Activated T-cell treated with anti-CD3 and anti-CD28 coated beads, Interleukin-2, amount 50 U/mL, for 72 hours (primary cell): ENCODE measurements at regions not wholly inside any gene's neighbourhood (a gene's known extent, or its start where the extent isn't known, plus 50 kb on each side); places are given as distances from the start of the nearest gene placed in this dataset.

ENCODE experiments used
- ATAC-seq, 2 donors: fragments of 150-1000 bp; cut with Tn5 transposase; replicated peaks in 1 of 2; 2 replicates each; pipeline ENCODE4 v1.10.0; 2021; ENCODE audit warnings: moderate library complexity in 2 of 2, mild to moderate bottlenecking in 1 of 2
- DNase-seq, 2 donors: peaks; one replicate each; pipeline ENCODE4 v3.0.0; 2021 to 2022; ENCODE audit warnings: mixed read lengths in 1 of 2
- H3K27ac Mint-ChIP-seq: one replicate; pipeline ENCODE4 v1.8.0; 2022; ENCODE audit warnings: mild to moderate bottlenecking, moderate library complexity, mixed read lengths
- H3K27me3 Mint-ChIP-seq: one replicate; pipeline ENCODE4 v1.8.0; 2022; ENCODE audit warnings: low read depth, mixed read lengths
- H3K36me3 Mint-ChIP-seq, 2 donors: one replicate each; pipeline ENCODE4 v1.8.0; 2022; ENCODE audit warnings: mixed read lengths in 2 of 2, mild to moderate bottlenecking in 1 of 2; ENCODE audit not compliant: insufficient read depth in 2 of 2
- H3K4me1 Mint-ChIP-seq: one replicate; pipeline ENCODE4 v1.8.0; 2022; ENCODE audit warnings: low read depth, mixed read lengths
- H3K4me3 Mint-ChIP-seq, 2 donors: one replicate each; pipeline ENCODE4 v1.8.0; 2022; ENCODE audit warnings: mild to moderate bottlenecking in 2 of 2, mixed read lengths in 2 of 2, moderate library complexity in 2 of 2
- H3K9me3 Mint-ChIP-seq, 2 donors: one replicate each; pipeline ENCODE4 v1.8.0; 2022; ENCODE audit warnings: mixed read lengths in 2 of 2

DNA sequence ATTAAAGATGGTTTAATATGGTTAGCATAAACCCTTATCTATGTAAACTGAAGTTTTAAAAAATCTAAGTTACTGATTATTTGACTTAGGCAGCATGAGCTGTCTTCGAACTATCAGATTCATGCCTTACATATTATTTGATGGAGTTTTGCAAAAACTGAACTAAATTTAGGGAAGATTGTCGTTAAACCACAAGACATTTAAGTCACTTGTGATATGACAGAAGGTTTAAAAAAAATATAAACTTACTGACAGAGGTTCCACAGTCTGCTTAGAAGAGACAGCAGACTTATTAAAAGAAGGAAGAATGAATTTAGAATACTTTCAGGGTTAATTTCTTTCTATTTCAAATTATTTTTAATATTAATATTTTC is 110.9 kb upstream of the FRY start:
- H3K9me3 Mint-ChIP-seq: no peaks in the 10 kb centered on the region
- H3K4me1 Mint-ChIP-seq: no peaks in the 10 kb centered on the region
- H3K27me3 Mint-ChIP-seq: no peaks in the 10 kb centered on the region
- peak overlapping the region; percentile 2 for H3K27ac Mint-ChIP-seq
- ATAC-seq: no peak
- no peaks in the 10 kb centered on the region for H3K36me3 Mint-ChIP-seq
- peak overlapping the region in 1 of 2 donors; percentile 40 for H3K4me3 Mint-ChIP-seq
- DNase-seq: no peak

DNA sequence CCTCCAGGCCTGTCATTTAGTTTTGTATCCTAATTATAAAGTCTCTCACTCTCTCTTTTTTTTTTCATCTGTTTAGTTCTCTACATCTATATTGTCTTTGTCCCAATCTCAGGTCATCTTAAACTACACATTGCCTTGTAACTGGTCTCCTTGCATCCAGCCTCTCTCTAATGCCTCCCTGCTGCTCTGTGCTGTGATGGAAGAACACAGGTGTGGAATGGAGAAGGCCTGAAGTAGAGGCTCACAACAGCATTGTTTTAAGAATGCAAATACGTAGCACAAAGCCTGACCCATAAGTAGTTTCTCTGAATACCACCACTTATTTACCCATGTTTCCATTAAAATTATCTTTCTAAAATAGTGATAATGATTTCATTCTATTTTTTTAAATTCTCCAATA is 108.8 kb upstream of the FRY start:
- Mint-ChIP-seq H3K9me3 (no peaks in the 10 kb centered on the region), H3K4me3 (no peak overlapping the region), H3K36me3 (no peaks in the 10 kb centered on the region), H3K27ac (no peak overlapping the region), H3K4me1 (no peaks in the 10 kb centered on the region), H3K27me3 (no peaks in the 10 kb centered on the region)
- ATAC-seq (no peak), DNase-seq (no peak)

DNA sequence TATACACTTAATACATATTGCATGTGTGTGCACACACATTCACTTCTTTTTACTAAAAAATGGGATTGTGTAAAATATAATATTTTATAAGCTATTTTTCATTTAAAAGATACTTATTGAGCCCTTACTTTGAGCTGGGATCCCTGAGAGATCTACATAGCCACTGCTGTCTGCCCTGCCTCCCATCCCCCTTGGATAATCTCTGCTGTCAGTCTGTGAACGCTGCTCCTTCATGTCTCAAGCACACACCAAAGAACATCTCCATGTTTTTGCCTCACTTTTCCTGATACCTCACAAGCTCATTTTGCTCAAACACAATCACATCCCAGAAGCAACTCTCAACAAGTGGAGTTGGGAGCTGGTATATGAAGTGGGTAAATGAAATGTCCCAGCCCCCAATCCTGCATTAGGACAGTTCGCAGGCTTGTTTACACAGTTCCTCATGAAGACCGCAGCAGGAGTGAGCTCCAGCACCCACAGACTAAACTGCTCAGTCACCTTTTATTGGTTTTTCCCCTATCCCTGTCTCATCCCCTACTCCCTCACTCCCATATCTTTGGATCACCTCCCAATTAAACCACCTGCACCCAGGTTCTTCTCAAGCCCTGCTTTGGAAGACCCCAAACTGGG is 108.3 kb upstream of the FRY start:
- Mint-ChIP-seq H3K4me1 (no peaks in the 10 kb centered on the region), H3K27me3 (no peaks in the 10 kb centered on the region), H3K27ac (no peak overlapping the region), H3K4me3 (no peak overlapping the region), H3K36me3 (no peaks in the 10 kb centered on the region), H3K9me3 (no peaks in the 10 kb centered on the region)
- no peak for DNase-seq
- no peak for ATAC-seq

DNA sequence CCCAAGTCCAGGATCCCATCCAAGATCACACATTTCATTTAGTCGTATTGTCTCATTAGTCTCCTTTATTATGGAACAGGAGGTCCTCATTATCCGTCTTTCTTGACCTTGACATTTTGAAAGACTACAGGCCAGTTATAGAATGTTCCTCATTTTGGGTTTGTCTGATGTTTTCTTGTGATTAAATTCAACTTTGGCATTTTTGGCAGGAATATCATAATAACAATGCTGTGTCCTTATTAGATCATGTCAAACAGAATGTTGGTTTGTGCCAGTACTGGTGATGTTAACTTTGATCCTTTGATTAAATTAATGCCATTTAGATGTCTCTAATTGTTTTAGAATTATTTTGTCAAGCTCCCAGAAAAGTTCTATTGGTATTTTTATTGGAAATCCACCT is 106.5 kb upstream of the FRY start:
- Mint-ChIP-seq H3K27me3 (no peaks in the 10 kb centered on the region), H3K36me3 (no peaks in the 10 kb centered on the region), H3K27ac (no peak overlapping the region)

DNA sequence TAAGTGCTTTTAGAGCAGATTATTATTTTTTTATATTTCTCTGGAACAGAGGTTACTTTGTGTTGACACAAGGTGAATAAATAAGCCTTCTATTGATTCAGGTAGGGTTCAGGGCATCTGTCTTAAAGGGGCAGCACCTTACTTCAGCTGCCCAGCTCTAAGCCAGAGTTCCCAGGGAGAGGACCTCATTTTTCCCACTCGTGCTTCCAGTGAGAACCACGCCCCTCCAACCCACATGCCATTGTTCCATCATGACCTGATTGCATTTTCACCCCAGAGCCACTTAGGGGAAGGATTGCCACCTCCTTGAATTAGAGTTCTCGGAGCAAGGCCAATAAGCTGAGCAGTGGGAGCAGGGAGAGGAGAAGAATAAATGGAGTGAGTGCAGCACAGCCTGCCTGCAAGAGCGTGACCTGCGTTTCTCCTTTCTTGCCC is 104.3 kb upstream of the FRY start:
- Mint-ChIP-seq H3K27ac (no peak overlapping the region), H3K27me3 (no peaks in the 10 kb centered on the region), H3K36me3 (no peaks in the 10 kb centered on the region), H3K4me1 (no peaks in the 10 kb centered on the region), H3K9me3 (no peaks in the 10 kb centered on the region), H3K4me3 (no peak overlapping the region)
- ATAC-seq (no peak), DNase-seq (no peak)

More for the DNA sequence above, 106.5 kb upstream of the FRY start:
- Mint-ChIP-seq H3K4me1 (no peaks in the 10 kb centered on the region), H3K4me3 (no peak overlapping the region), H3K9me3 (no peaks in the 10 kb centered on the region)
- DNase-seq (no peak), ATAC-seq (no peak)

DNA sequence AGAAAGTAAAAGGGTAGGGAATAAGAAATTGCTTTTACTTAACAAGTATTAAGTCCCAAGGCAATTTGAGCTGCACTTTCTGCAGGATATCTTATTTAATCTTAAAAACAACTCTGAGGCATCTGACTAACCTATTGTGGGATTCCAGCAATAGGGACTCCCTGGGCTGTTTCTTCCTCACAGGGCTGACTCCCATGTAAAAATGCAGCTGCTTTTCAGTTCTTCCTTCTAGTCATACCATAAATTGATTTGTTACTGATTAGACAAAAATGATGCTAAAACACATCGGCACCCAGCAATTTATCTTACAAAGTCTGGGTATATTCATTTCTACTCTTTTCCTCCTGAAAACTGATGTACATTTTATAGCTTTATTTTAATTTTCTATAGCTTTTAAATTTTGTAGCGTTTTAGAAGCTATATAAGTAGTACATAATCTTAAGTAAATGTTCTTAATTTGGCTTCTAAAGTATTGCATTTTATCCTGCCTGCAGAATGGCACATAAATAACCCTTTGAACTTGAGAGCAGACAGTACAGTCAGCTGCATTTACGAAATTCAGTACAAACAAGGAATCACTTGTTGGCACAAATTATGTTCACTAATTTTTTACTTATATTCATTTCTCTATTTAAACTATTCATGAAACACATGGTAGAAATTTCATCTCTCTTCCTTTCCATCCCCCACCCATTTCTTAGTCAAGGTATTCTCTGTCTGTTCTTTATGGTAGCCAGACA is 102.4 kb upstream of the FRY start:
- no peaks in the 10 kb centered on the region for H3K36me3 Mint-ChIP-seq
- no peak overlapping the region for H3K4me3 Mint-ChIP-seq
- H3K27ac Mint-ChIP-seq: no peak overlapping the region
- H3K4me1 Mint-ChIP-seq: no peaks in the 10 kb centered on the region
- DNase-seq (no peak), ATAC-seq (no peak)
- no peaks in the 10 kb centered on the region for H3K27me3 Mint-ChIP-seq
- H3K9me3 Mint-ChIP-seq: no peaks in the 10 kb centered on the region

DNA sequence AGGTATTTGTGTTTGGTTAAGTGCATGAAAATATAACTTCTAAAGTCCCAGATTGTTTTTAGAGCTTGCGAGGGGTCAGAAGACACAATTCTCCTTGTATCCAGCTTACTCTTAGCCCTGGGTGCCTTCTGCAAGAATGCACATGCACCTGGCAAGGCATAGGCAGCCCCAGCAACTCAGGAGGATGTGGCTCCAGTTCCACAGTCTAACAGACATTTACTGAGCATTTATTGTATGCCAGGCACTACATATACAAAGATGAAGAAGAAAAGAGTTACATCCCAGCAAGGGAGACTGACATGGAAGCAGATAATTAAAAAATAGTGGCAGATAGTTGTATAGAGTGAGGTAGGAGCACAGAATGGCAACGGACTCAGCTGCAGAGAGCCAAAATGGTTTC is 101.1 kb upstream of the FRY start:
- H3K4me3 Mint-ChIP-seq: no peak overlapping the region
- no peak for DNase-seq
- peak in 1 of 2 donors; percentile 6 for ATAC-seq
- no peaks in the 10 kb centered on the region for H3K9me3 Mint-ChIP-seq
- H3K36me3 Mint-ChIP-seq: no peaks in the 10 kb centered on the region
- H3K27ac Mint-ChIP-seq: no peak overlapping the region
- H3K4me1 Mint-ChIP-seq: no peaks in the 10 kb centered on the region
- no peaks in the 10 kb centered on the region for H3K27me3 Mint-ChIP-seq

DNA sequence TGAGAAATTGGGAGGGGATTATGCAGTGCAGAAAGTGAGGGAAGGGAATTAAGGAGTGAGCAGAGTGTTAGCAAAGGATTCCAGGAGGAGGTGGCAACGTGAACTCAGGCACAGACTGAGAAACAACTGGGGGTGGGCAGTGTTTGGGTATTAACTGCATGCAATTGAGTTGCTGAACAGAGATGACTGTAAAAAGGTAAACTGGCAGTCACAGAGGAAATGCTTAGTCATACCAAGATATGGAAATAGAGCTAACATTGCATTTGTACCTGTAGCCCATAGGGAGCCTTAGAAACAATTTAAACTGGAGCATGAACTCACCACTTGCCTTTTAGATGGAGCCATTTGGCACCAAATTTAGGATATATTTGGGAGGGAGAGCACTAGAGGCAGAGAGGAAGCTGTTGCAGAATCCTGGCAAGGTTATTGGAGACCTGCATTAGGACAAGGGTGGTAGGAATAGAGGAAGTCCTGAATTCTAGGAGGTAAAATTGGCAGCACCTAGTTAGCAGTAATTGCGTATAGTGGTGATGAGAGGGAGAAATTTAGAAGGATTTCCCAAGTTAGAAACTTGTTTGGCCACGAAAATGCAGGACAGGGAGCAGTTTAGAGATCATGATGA is 100.6 kb upstream of the FRY start:
- Mint-ChIP-seq H3K27ac (no peak overlapping the region), H3K9me3 (no peaks in the 10 kb centered on the region), H3K4me1 (no peaks in the 10 kb centered on the region), H3K36me3 (no peaks in the 10 kb centered on the region), H3K4me3 (no peak overlapping the region), H3K27me3 (no peaks in the 10 kb centered on the region)
- ATAC-seq: peak; percentile 88 to 94
- peak; percentile 10 to 28 for DNase-seq

DNA sequence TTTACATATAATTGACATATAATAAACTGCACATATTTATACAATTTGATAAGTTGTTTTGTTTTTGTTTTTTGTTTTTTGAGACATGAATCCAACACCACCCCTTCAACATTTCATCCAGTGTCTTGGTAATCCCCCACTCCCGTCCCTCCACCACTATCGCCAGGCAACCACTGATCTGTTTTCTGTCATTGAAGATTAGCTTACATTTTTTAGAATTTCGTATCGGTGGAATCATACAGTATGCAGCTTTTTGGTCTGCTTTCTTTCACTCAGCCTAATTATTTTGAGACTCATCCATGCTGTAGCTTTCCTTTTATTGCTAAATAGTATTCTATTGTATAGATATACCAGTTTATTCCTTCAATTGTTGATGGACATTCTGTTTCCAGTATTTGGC is 94.1 kb upstream of the FRY start:
- ATAC-seq (no peak), DNase-seq (no peak)
- Mint-ChIP-seq H3K36me3 (no peaks in the 10 kb centered on the region), H3K9me3 (no peaks in the 10 kb centered on the region), H3K27me3 (no peaks in the 10 kb centered on the region), H3K4me1 (no peaks in the 10 kb centered on the region), H3K27ac (no peak overlapping the region), H3K4me3 (no peak overlapping the region)

DNA sequence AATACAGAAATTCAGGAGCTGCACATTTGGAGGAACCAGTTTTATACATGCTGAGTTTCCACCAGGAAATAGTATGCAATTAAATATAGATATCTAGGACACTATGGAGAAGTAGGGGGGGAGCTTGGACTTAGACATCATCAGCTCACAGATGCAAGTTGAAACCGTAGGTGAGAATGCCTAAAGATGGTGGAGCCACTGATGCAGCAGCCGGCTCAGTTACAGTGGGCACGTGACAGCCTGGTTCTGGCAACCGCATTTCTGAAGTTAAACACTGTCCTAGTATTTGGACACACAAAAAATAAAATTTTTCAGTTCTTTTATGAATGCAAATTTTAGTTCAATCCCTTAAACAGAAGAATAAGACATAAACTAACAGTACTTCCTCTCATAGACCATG is 91.5 kb upstream of the FRY start:
- ATAC-seq (no peak), DNase-seq (no peak)
- no peaks in the 10 kb centered on the region for H3K36me3 Mint-ChIP-seq
- no peak overlapping the region for H3K27ac Mint-ChIP-seq
- no peaks in the 10 kb centered on the region for H3K4me1 Mint-ChIP-seq
- H3K4me3 Mint-ChIP-seq: no peak overlapping the region
- no peaks in the 10 kb centered on the region for H3K9me3 Mint-ChIP-seq
- H3K27me3 Mint-ChIP-seq: peaks cover 5% of the 10 kb centered on the region

DNA sequence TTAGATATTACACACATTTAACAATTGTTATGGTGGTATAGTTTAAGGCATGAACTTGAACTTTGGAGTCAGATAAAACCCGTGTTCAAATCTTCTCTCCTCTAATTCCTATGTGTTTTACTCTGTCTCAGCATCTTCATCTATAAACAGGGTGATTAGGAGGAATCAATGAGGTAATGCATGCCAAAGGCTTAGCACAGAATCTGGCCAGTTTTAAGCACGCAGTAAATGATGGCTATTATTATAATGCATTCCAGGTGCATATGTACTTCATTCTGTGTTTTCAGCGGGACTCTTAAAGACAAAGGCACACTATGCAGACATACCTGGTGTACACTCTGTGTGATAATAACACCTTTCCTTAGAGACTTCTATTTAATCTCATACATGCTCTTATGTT is 88.0 kb upstream of the FRY start:
- Mint-ChIP-seq H3K4me3 (no peak overlapping the region), H3K4me1 (no peaks in the 10 kb centered on the region), H3K27ac (no peak overlapping the region), H3K27me3 (peaks cover 5% of the 10 kb centered on the region), H3K36me3 (no peaks in the 10 kb centered on the region), H3K9me3 (no peaks in the 10 kb centered on the region)
- DNase-seq: no peak
- ATAC-seq: no peak

DNA sequence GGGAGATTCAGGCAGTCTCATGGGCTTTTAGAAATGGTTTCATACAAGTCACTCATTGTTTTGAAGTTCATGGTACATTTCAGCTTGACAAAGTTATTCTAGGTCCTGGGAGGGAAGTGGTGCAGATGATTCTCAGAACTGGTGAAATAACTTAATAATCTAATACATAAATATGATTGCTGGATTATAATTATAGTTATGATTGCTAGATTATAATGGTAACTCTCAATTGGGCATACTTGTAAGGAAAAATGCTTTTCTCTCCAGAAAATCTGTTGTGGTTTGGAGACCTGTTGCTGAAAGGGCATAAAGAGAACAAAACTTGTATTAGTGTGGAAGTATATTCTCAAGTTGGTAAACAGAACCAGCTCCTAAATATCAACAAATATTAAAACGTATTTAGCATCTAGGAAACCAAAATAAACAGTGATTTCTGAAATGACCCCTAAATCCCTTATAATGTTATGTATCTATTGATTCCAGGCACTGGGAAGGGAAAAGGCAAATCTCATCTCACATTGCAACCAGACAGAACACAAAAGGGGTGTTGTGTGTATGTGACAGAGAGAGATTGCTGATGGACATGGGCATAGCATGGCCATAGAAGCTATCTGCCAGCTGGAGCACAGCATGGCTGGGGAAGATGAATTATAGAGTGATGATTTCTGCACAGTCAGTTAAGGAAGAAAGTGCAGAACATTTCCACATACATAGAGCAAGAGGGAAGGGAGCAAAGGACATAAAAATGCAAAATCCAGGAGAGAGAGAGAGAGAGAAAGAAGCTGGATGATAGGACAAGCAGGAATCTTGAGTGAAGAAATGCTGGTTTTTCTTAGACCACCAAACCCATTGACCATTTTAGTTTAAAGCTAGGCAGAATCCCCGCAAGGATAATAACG is 87.1 kb upstream of the FRY start:
- Mint-ChIP-seq H3K9me3 (no peaks in the 10 kb centered on the region), H3K4me1 (no peaks in the 10 kb centered on the region), H3K27ac (no peak overlapping the region), H3K4me3 (no peak overlapping the region), H3K36me3 (no peaks in the 10 kb centered on the region), H3K27me3 (peaks cover 5% of the 10 kb centered on the region)
- ATAC-seq (no peak), DNase-seq (no peak)
